ENCODE measurements at regions not wholly inside any gene's neighbourhood (a gene's known extent, or its start where the extent isn't known, plus 50 kb on each side); places are given as distances from the start of the nearest gene placed in this dataset.

- Histone ChIP-seq H3K9me3 (ENCODE audit: low read depth, low read length, poor library complexity, severe bottlenecking) (peaks cover 11% of the 10 kb centered on the region), H3K4me3 (ENCODE audit: low read depth, low read length, poor library complexity, severe bottlenecking) (no peak overlapping the region), H3K4me1 (ENCODE audit: insufficient read depth, low read length, poor library complexity, severe bottlenecking) (no peaks in the 10 kb centered on the region), H3K36me3 (ENCODE audit: insufficient read depth, low read length, poor library complexity, severe bottlenecking) (no peaks in the 10 kb centered on the region), H3K27ac (ENCODE audit: low read depth, low read length, poor library complexity, severe bottlenecking) (no peak overlapping the region), H3K27me3 (replicated peaks; ENCODE audit: insufficient read depth, low read depth, low read length, poor library complexity) (no peaks in the 10 kb centered on the region)
- intact Hi-C loops (cut with micrococcal nuclease; ENCODE audit: unreplicated experiment), result no loop called here
- TF ChIP-seq EZH2 (IDR thresholded peaks at IDR 0.05; ENCODE audit: borderline replicate concordance, low read depth, low read length, poor library complexity, severe bottlenecking) (no peak), CTCF (conservative IDR thresholded peaks at IDR 0.05; ENCODE audit: low read depth, low read length) (no peak)
- ChIA-PET CTCF (no interaction called here), POLR2A (ENCODE audit: low non-redundant PET) (no interaction called here)
- no peak for DNase-seq (ENCODE audit: low spot score)
- BruUV-seq (replicated peaks), result no TSS peak
Measured at GRCh38 chr19:29395111-29395733, 130.6 kb upstream of the VSTM2B start.

- no peaks in the 10 kb centered on the region for H3K4me1 ChIP-seq (ENCODE audit: insufficient read depth, low read length, poor library complexity, severe bottlenecking)
- POLR2A ChIA-PET (ENCODE audit: low non-redundant PET), result no interaction called here
- BruUV-seq (replicated peaks), result no TSS peak
- intact Hi-C loops (cut with micrococcal nuclease; ENCODE audit: unreplicated experiment), result no loop called here
- CTCF ChIA-PET, result no interaction called here
- no peak for DNase-seq (ENCODE audit: low spot score)
- TF ChIP-seq EZH2 (IDR thresholded peaks at IDR 0.05; ENCODE audit: borderline replicate concordance, low read depth, low read length, poor library complexity, severe bottlenecking), result no peak
- TF ChIP-seq CTCF (conservative IDR thresholded peaks at IDR 0.05; ENCODE audit: low read depth, low read length), result no peak
- peaks cover 11% of the 10 kb centered on the region for H3K9me3 ChIP-seq (ENCODE audit: low read depth, low read length, poor library complexity, severe bottlenecking)
- no peak overlapping the region for H3K4me3 ChIP-seq (ENCODE audit: low read depth, low read length, poor library complexity, severe bottlenecking)
- no peak overlapping the region for H3K27ac ChIP-seq (ENCODE audit: low read depth, low read length, poor library complexity, severe bottlenecking)
- H3K36me3 ChIP-seq (ENCODE audit: insufficient read depth, low read length, poor library complexity, severe bottlenecking), result no peaks in the 10 kb centered on the region
- no peaks in the 10 kb centered on the region for H3K27me3 ChIP-seq (replicated peaks; ENCODE audit: insufficient read depth, low read depth, low read length, poor library complexity)
Measured at GRCh38 chr19:29395734-29396414, 129.9 kb upstream of the VSTM2B start.

- intact Hi-C loops (cut with micrococcal nuclease; ENCODE audit: unreplicated experiment), result no loop called here
Measured at GRCh38 chr19:29396925-29397324, 128.9 kb upstream of the VSTM2B start.

More at GRCh38 chr19:29396925-29397324, 128.9 kb upstream of the VSTM2B start:
- Histone ChIP-seq H3K36me3 (ENCODE audit: insufficient read depth, low read length, poor library complexity, severe bottlenecking) (no peaks in the 10 kb centered on the region), H3K4me1 (ENCODE audit: insufficient read depth, low read length, poor library complexity, severe bottlenecking) (no peaks in the 10 kb centered on the region), H3K27me3 (replicated peaks; ENCODE audit: insufficient read depth, low read depth, low read length, poor library complexity) (no peaks in the 10 kb centered on the region), H3K27ac (ENCODE audit: low read depth, low read length, poor library complexity, severe bottlenecking) (no peak overlapping the region), H3K9me3 (ENCODE audit: low read depth, low read length, poor library complexity, severe bottlenecking) (peaks cover 5% of the 10 kb centered on the region), H3K4me3 (ENCODE audit: low read depth, low read length, poor library complexity, severe bottlenecking) (no peak overlapping the region)
- no TSS peak for BruUV-seq (replicated peaks)
- DNase-seq (ENCODE audit: low spot score), result no peak
- ChIA-PET CTCF (no interaction called here), POLR2A (ENCODE audit: low non-redundant PET) (no interaction called here)
- no peak for TF ChIP-seq EZH2 (IDR thresholded peaks at IDR 0.05; ENCODE audit: borderline replicate concordance, low read depth, low read length, poor library complexity, severe bottlenecking)
- no peak for TF ChIP-seq CTCF (conservative IDR thresholded peaks at IDR 0.05; ENCODE audit: low read depth, low read length)

All from A673 (cell line).